Spleen (tissue), 11 donors: ENCODE measurements at regions not wholly inside any gene's neighbourhood (a gene's known extent, or its start where the extent isn't known, plus 50 kb on each side); places are given as distances from the start of the nearest gene placed in this dataset.

Source experiments
- DNase-seq: peaks from one replicate; pipeline ENCODE4 v3.0.0-alpha.2; 2020
- H3K27ac ChIP-seq, 8 donors: fragments of 200-600 bp; sonication (generic) in 7 of 8; 1 replicate in 4 of 8; 2 replicates in 4 of 8; pipeline versions ENCODE4 v1.5.0 to v1.8.0; 2016 to 2021; ENCODE audit warnings: inconsistent platforms in 4 of 8, mild to moderate bottlenecking in 4 of 8, moderate library complexity in 1 of 8
- H3K27me3 ChIP-seq, 7 donors: fragments of 200-600 bp; sonication (generic) in 6 of 7; replicated peaks in 1 of 7; 1 replicate in 4 of 7; 2 replicates in 3 of 7; pipeline versions ENCODE4 v1.5.0 to v1.8.0; 2016 to 2021; ENCODE audit warnings: inconsistent platforms in 3 of 7, mild to moderate bottlenecking in 1 of 7
- H3K36me3 ChIP-seq, 6 donors: fragments of 200-600 bp; sonication (generic) in 5 of 6; 1 replicate in 4 of 6; 2 replicates in 2 of 6; pipeline versions ENCODE4 v1.5.0 to v1.8.0; 2016 to 2021; ENCODE audit warnings: inconsistent platforms in 2 of 6
- H3K4me1 ChIP-seq, 6 donors: fragments of 200-600 bp; sonication (generic) in 5 of 6; 1 replicate in 3 of 6; 2 replicates in 3 of 6; pipeline versions ENCODE4 v1.5.0 to v1.8.0; 2016 to 2021; ENCODE audit warnings: inconsistent platforms in 3 of 6
- H3K4me3 ChIP-seq, 8 donors: fragments of 200-600 bp; sonication (generic) in 7 of 8; 1 replicate in 4 of 8; 2 replicates in 4 of 8; pipeline versions ENCODE4 v1.5.0 to v1.8.0; 2016 to 2021; ENCODE audit warnings: inconsistent platforms in 4 of 8, mild to moderate bottlenecking in 4 of 8, moderate library complexity in 2 of 8
- H3K9me3 ChIP-seq, 8 donors: fragments of 200-600 bp; sonication (generic) in 7 of 8; 1 replicate in 4 of 8; 2 replicates in 4 of 8; pipeline versions ENCODE4 v1.5.0 to v1.8.0; 2016 to 2021; ENCODE audit warnings: inconsistent platforms in 4 of 8
- POLR2A ChIP-seq, 3 donors: fragments of 450-650 bp; IDR thresholded peaks; one replicate each; pipeline ENCODE4 v1.5.1; 2017; ENCODE audit warnings: antibody characterized with exemption in 3 of 3, mild to moderate bottlenecking in 1 of 3
- POLR2AphosphoS5 ChIP-seq, 3 donors: sonication (generic); formaldehyde crosslinking; IDR thresholded peaks; one replicate each; pipeline ENCODE4 v1.5.1; 2017; ENCODE audit warnings: antibody characterized with exemption in 3 of 3
- WGBS, 5 donors: extraction: QIAGEN DNeasy Blood & Tissue Kit in 3 of 5; methylation state at CpG; one replicate each; pipeline versions ENCODE4 v1.1.5 to v1.1.7; 2013 to 2018; 5-methylcytosine and 5-hydroxymethylcytosine counted together
- intact Hi-C: fragments of 100-400 bp; cut with DNase I; formaldehyde crosslinking; loops from one replicate; pipeline ENCODE4 v1.15.0; 2023; ENCODE audit warnings: low total_unique reads
- TF ChIP-seq, protein P1 (sequence below), 11 experiments: fragments of 200-600 bp in 7 of 11; fragments of 450-650 bp in 4 of 11; sonication (generic) in 4 of 11; IDR thresholded peaks in 8 of 11; conservative IDR thresholded peaks in 3 of 11; 1 replicate in 7 of 11; 2 replicates in 4 of 11; pipeline versions ENCODE4 v1.4.0 to v1.8.0; 2016 to 2021; ENCODE audit warnings: antibody characterized with exemption in 11 of 11, inconsistent platforms in 4 of 11, mild to moderate bottlenecking in 1 of 11
- donor health status: healthy with polysubstance abuse.
- donor health status: DM: no; HTN: no; CAD: no; lungs with moderate emphysema.
- donor health status: DM: no; HTN: no; CAD: no.
- donor health status: Bipolar disorder and iron deficiency.
- donor health status: healthy.
- donor health status: DM: no; HTN: no; CAD: no.
- donor health status: DM: yes; HTN: yes; CAD: no.

DNA sequence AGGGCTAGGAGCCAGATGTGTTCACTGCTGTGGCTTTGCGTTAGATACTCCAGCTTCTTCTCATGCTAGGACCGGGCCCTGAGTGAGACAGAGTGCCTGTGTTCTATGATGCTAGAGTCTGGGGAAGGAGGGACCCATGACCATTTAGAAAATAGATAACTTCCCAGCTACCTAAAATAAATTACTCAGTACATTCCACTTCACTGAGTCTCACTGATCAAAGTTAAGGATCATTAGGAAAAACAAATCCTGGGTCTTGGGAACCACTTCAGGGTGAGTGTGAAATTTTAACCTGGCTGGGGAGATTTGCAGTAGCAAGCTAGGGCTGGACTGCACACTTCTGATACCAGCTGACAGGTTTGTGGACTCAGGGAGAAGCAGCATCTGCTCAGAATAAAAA is 138.1 kb downstream of the EMX2 start:
- WGBS, 5 donors: 76 to 88% (median 87%) methylated on average over 2 of the region's 2 CpGs
- Histone ChIP-seq H3K4me1 (peaks cover 0 to 10% (median 0%) of the 10 kb centered on the region in 6 donors), H3K27ac (no peak overlapping the region), H3K9me3 (peaks cover 0 to 7% (median 0%) of the 10 kb centered on the region in 8 donors), H3K4me3 (no peak overlapping the region), H3K36me3 (no peaks in the 10 kb centered on the region), H3K27me3 (peaks cover 0 to 58% (median 0%) of the 10 kb centered on the region in 7 donors)
- TF ChIP-seq, protein P1, sequence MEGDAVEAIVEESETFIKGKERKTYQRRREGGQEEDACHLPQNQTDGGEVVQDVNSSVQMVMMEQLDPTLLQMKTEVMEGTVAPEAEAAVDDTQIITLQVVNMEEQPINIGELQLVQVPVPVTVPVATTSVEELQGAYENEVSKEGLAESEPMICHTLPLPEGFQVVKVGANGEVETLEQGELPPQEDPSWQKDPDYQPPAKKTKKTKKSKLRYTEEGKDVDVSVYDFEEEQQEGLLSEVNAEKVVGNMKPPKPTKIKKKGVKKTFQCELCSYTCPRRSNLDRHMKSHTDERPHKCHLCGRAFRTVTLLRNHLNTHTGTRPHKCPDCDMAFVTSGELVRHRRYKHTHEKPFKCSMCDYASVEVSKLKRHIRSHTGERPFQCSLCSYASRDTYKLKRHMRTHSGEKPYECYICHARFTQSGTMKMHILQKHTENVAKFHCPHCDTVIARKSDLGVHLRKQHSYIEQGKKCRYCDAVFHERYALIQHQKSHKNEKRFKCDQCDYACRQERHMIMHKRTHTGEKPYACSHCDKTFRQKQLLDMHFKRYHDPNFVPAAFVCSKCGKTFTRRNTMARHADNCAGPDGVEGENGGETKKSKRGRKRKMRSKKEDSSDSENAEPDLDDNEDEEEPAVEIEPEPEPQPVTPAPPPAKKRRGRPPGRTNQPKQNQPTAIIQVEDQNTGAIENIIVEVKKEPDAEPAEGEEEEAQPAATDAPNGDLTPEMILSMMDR (IDR thresholded peaks at IDR 0.05 in 8 of 11, conservative IDR thresholded peaks at IDR 0.05 in 3 of 11): no peak
- TF ChIP-seq POLR2A (IDR thresholded peaks at IDR 0.05): no peak
- TF ChIP-seq POLR2AphosphoS5 (IDR thresholded peaks at IDR 0.05): no peak
- DNase-seq: no peak
- intact Hi-C loops: loop anchor here (10.0 kb wide), 1 partner anchor 136 kb away; the partner anchor contains the start of gene EMX2

DNA sequence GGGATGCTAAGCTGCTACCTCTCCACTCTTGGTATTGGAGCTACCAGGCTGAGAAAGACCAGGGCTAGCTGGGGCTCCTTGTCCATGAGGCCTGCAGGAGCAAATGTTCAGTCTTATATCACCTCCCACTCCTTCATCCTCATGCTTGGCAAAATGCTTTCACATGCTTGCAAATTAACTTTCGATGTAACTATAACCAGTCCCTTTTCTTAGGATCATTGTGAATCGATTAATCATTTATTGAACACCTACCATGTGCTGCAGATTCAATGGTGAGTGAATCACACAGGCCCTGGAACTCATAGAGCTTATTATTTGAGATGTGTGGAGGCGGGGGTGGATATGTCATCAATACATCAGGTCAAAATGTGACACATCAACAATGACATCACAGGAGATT is 138.6 kb downstream of the EMX2 start:
- peaks cover 0 to 59% (median 0%) of the 10 kb centered on the region in 7 donors for H3K27me3 ChIP-seq
- intact Hi-C loops: loop anchor here (10.0 kb wide), 1 partner anchor 136 kb away; the partner anchor contains the start of gene EMX2
- WGBS, 5 donors: 80 to 87% (median 85%) methylated on average over 3 of the region's 3 CpGs
- no peak for DNase-seq
- H3K9me3 ChIP-seq: peaks cover 0 to 3% (median 0%) of the 10 kb centered on the region in 8 donors
- TF ChIP-seq, protein P1 (IDR thresholded peaks at IDR 0.05 in 8 of 11, conservative IDR thresholded peaks at IDR 0.05 in 3 of 11): no peak
- TF ChIP-seq POLR2A (IDR thresholded peaks at IDR 0.05) (no peak), POLR2AphosphoS5 (IDR thresholded peaks at IDR 0.05) (no peak)
- H3K4me3 ChIP-seq: no peak overlapping the region
- no peak overlapping the region for H3K27ac ChIP-seq
- no peaks in the 10 kb centered on the region for H3K36me3 ChIP-seq
- peaks cover 0 to 10% (median 0%) of the 10 kb centered on the region in 6 donors for H3K4me1 ChIP-seq

DNA sequence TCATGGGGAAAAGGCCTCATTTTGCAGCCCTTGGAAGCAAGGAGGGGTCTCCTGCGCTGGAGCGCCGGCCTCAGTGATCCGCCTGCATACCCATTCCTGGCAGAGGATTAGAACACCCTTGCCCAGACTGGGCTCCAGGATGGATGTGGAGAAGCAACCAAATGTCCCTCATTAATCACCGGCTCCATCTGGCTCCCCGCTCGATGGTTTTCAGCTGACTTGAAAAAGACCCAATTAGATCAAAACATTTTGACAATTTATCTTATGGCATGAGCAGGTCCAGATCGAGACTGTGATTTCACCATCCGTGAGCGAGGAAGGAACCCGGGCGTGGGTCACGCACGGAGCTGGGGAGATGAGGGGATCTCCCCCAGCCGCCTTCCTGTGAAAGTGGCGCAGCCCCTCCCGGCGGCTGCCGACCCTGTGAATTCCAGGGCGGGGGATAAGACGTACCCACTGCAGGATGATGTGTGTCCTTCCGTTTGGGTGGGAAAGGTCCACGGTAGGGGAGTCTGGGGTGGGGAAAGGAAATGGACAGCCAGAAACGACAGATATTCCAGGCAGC is 141.6 kb downstream of the EMX2 start:
- no peaks in the 10 kb centered on the region for H3K36me3 ChIP-seq
- no peak overlapping the region for H3K27ac ChIP-seq
- intact Hi-C loops: loop anchor here (10.0 kb wide), 1 partner anchor 139 kb away; the partner anchor contains the start of gene EMX2
- WGBS, 5 donors: 66 to 79% (median 70%) methylated on average over 24 of the region's 24 CpGs
- no peak for DNase-seq
- peaks cover 0 to 10% (median 0%) of the 10 kb centered on the region in 6 donors for H3K4me1 ChIP-seq
- peaks cover 0 to 47% (median 0%) of the 10 kb centered on the region in 7 donors for H3K27me3 ChIP-seq
- H3K9me3 ChIP-seq: no peaks in the 10 kb centered on the region
- TF ChIP-seq, protein P1 (IDR thresholded peaks at IDR 0.05 in 8 of 11, conservative IDR thresholded peaks at IDR 0.05 in 3 of 11): no peak
- no peak for TF ChIP-seq POLR2A (IDR thresholded peaks at IDR 0.05)
- no peak for TF ChIP-seq POLR2AphosphoS5 (IDR thresholded peaks at IDR 0.05)
- H3K4me3 ChIP-seq: no peak overlapping the region

- DNase-seq: no peak
- intact Hi-C loops: loop anchor here (10.0 kb wide), 1 partner anchor 140 kb away; the partner anchor contains the start of gene EMX2
- 34 to 43% (median 36%) methylated on average over 4 to 16 of the region's 16 CpGs for WGBS, 5 donors
These were observed 142.2 kb downstream of the EMX2 start for GRCh38 chr10:117684672-117685211.

More at GRCh38 chr10:117684672-117685211, 142.2 kb downstream of the EMX2 start:
- Histone ChIP-seq H3K27me3 (peaks cover 0 to 44% (median 0%) of the 10 kb centered on the region in 7 donors), H3K4me3 (no peak overlapping the region), H3K9me3 (no peaks in the 10 kb centered on the region), H3K36me3 (no peaks in the 10 kb centered on the region), H3K27ac (no peak overlapping the region), H3K4me1 (peaks cover 0 to 10% (median 0%) of the 10 kb centered on the region in 6 donors)
- TF ChIP-seq POLR2A (IDR thresholded peaks at IDR 0.05) (no peak), POLR2AphosphoS5 (IDR thresholded peaks at IDR 0.05) (peak; percentile 9 to 32 (median 29))
- TF ChIP-seq, protein P1 (IDR thresholded peaks at IDR 0.05 in 8 of 11, conservative IDR thresholded peaks at IDR 0.05 in 3 of 11): peak in 6 of 11 experiments; percentile 9 to 46 (median 28)
